Prostate gland (tissue), 2 donors: ENCODE measurements at regions not wholly inside any gene's neighbourhood (a gene's known extent, or its start where the extent isn't known, plus 50 kb on each side); places are given as distances from the start of the nearest gene placed in this dataset.

Experiments
- POLR2A ChIP-seq: fragments of 450-650 bp; IDR thresholded peaks from one replicate; pipeline ENCODE4 v1.6.1; 2016; ENCODE audit warnings: antibody characterized with exemption, mild to moderate bottlenecking
- POLR2AphosphoS5 ChIP-seq: sonication (generic); formaldehyde crosslinking; IDR thresholded peaks from one replicate; pipeline ENCODE4 v1.6.1; 2017; ENCODE audit warnings: antibody characterized with exemption
- TF ChIP-seq, protein P1 (sequence below), 4 experiments: fragments of 200-600 bp in 2 of 4; fragments of 450-650 bp in 2 of 4; sonication (generic) in 2 of 4; IDR thresholded peaks; 1 replicate in 3 of 4; 2 replicates in 1 of 4; pipeline ENCODE4 v1.5.1; 2016 to 2019; ENCODE audit warnings: antibody characterized with exemption in 4 of 4, mild to moderate bottlenecking in 2 of 4, moderate library complexity in 2 of 4

DNA sequence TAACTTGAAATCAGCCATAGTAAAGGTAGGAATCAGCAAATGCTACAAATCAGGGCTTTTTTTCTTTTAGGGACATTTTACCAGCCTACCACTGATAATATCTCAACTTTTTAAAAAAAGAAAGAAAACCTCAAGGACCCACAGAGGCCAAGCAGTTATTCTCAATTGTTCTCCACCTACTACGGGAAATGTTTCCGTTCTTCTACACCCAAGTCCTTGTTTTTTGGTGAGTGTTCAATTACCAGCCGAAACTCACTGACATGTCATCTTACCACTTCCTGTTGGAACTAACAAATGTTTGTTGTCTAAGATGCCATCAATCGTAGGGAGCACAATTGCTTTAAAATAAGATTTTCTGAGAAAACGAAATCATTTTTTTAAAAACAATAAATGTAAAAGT is 50.2 kb upstream of the CDK1 start:
- TF ChIP-seq, protein P1, sequence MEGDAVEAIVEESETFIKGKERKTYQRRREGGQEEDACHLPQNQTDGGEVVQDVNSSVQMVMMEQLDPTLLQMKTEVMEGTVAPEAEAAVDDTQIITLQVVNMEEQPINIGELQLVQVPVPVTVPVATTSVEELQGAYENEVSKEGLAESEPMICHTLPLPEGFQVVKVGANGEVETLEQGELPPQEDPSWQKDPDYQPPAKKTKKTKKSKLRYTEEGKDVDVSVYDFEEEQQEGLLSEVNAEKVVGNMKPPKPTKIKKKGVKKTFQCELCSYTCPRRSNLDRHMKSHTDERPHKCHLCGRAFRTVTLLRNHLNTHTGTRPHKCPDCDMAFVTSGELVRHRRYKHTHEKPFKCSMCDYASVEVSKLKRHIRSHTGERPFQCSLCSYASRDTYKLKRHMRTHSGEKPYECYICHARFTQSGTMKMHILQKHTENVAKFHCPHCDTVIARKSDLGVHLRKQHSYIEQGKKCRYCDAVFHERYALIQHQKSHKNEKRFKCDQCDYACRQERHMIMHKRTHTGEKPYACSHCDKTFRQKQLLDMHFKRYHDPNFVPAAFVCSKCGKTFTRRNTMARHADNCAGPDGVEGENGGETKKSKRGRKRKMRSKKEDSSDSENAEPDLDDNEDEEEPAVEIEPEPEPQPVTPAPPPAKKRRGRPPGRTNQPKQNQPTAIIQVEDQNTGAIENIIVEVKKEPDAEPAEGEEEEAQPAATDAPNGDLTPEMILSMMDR (IDR thresholded peaks at IDR 0.05): no peak
- TF ChIP-seq POLR2A (no peak), POLR2AphosphoS5 (no peak)
